HG02885 (cell line): ENCODE measurements at regions not wholly inside any gene's neighbourhood (a gene's known extent, or its start where the extent isn't known, plus 50 kb on each side); places are given as distances from the start of the nearest gene placed in this dataset.
"Not testable (repeated sequence)": the region's sequence is repeated elsewhere in the genome, so short reads cannot be mapped to it uniquely, and the experiment has no call there.

ENCODE experiments used
- ATAC-seq: cut with Tn5 transposase; IDR thresholded peaks from one replicate; pipeline ENCODE4 v1.9.1; 2021; ENCODE audit warnings: mild to moderate bottlenecking; ENCODE audit not compliant: unreplicated experiment, poor library complexity

GRCh38 chr10:130961506-130962239, 349.8 kb downstream of the TCERG1L start:
- no peak for ATAC-seq

GRCh38 chr10:130962240-130963051, 349.1 kb downstream of the TCERG1L start:
- no peak for ATAC-seq

GRCh38 chr10:130963052-130963393, 348.5 kb downstream of the TCERG1L start:
- ATAC-seq, result no peak

GRCh38 chr10:130963786-130964522, 347.6 kb downstream of the TCERG1L start:
- ATAC-seq, result no peak

- no peak for ATAC-seq
Observed at GRCh38 chr10:130964771-130965170, 346.8 kb downstream of the TCERG1L start.

- no peak for ATAC-seq
Observed at GRCh38 chr10:130967161-130967560, 344.4 kb downstream of the TCERG1L start.

GRCh38 chr10:130967784-130968183, 343.7 kb downstream of the TCERG1L start:
- ATAC-seq, result no peak

- ATAC-seq, result no peak
Observed at GRCh38 chr10:130968511-130968910, 343.0 kb downstream of the TCERG1L start.

- no peak for ATAC-seq
Observed at GRCh38 chr10:130968964-130969363, 342.6 kb downstream of the TCERG1L start.

- no peak for ATAC-seq
Observed at GRCh38 chr10:130969700-130970099, 341.8 kb downstream of the TCERG1L start.

GRCh38 chr10:130970341-130971122, 341.0 kb downstream of the TCERG1L start:
- ATAC-seq, result no peak

- no peak for ATAC-seq
Observed at GRCh38 chr10:130971123-130971435, 340.4 kb downstream of the TCERG1L start.

GRCh38 chr10:130973127-130973839, 338.2 kb downstream of the TCERG1L start:
- no peak for ATAC-seq

GRCh38 chr10:130974166-130974565, 337.4 kb downstream of the TCERG1L start:
- ATAC-seq, result no peak

GRCh38 chr10:130975351-130975750, 336.2 kb downstream of the TCERG1L start:
- ATAC-seq, result not testable (repeated sequence)

- no peak for ATAC-seq
Observed at GRCh38 chr10:130982802-130983201, 328.7 kb downstream of the TCERG1L start.

GRCh38 chr10:130983749-130984148, 327.8 kb downstream of the TCERG1L start:
- no peak for ATAC-seq

GRCh38 chr10:130984686-130985085, 326.8 kb downstream of the TCERG1L start:
- ATAC-seq, result no peak

- no peak for ATAC-seq
Observed at GRCh38 chr10:130985158-130985753, 326.3 kb downstream of the TCERG1L start.
